NCI-H69 (cell line): ENCODE measurements at regions not wholly inside any gene's neighbourhood (a gene's known extent, or its start where the extent isn't known, plus 50 kb on each side); places are given as distances from the start of the nearest gene placed in this dataset.

Source experiments
- DNase-seq: peaks from one replicate; lab custom pipeline; 2025; lab: John Stamatoyannopoulos, UW

DNA sequence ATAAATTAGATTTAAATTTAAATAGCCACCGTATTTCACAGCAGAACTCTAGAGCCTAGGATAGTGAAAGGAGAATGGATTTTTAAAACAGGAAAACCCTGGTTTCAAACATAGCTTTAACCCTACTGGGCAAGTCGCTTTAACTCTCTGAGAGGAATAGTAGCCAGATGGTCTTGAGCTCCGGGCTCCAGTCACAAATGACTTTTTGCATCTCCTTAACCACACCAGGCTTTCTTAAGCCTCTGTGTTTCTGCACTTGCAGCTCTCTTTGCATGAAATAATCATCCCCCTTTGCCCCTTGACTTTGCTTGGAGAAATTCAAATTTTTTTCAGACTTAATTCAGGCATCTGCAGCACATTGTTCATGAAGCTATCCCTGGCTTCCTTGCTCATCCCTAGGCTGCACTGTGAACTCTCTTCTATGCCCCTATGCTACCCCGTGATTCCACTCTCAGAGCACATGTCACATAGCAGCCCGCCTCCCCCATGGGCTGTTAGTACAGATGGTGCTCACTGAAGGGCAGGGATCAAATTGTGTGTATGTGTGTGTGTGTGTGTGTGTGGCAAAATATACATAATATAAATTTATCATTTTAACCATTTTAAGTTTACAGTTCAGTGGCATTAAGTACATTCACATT, 68.8 kb upstream of the DAB1 start:
- DNase-seq = no peak

DNA sequence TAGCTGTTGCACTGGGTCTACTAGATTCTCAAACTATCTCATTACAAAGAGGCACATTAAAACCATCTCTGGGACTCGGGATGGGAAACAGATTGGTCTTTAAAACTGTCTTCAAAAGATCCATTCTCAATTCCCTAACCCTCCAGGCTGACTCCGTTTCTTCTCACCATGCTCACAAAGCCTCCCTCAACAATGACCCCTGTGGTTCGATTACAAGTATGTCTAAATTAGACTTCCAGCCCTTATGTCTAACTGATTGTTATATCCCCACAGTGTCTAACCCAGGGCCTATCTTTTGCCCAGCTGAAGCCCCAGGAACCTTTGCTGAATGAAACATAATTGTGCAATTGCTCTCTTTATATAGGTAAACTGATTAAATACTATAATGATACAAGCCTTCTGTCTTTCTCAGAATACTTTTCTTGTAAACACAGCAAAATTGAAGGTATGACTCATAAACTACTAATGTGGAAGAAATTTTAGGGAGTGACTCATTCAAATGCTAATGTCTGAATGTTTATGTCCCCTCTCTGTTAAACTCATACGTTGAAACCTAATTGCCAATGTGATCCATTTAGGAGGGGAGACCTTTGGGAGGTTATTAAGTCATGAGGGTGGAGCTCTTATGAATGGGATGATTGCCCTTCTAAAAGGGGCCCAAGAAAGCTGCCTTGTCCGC, 65.6 kb upstream of the DAB1 start:
- peak; percentile 0 for DNase-seq

DNA sequence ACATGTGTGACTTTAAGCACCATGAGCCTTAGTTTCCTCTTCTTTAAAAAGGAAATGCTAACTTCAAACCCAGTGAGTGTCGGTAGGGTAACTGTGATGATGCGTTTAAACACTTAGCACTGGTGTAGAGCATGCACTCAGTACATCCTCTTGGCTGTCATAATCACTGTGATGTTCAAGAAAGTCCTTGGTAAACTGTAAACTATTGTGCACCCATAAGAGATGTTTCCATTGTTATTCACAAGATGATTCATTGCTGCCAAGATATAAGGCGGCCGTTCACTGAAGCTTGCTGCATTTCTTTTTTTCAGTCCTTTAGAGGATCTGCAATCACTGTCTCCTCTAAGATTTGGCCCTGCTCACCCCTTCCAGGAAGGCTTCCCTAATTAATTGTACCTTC, 61.8 kb upstream of the DAB1 start:
- DNase-seq = no peak

DNA sequence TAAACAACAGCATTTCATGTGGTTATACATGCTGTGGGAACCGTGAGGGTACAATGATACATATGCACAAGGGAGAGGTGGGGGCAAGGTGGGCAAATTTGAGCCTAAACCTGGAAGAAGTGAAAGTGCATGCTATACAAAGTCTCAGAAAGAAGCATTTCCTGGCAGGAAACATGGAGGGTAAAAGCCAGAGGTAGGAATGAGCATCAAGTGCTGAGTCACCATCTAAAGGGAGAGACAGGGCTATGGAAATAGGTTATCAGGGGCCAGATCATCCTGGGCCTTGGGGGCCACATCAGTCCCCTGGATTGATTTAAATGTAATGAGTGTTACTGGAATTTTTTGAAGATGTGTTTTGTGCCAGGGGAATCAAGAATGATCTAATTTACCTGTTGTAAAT, 60.1 kb upstream of the DAB1 start:
- DNase-seq = no peak

DNA sequence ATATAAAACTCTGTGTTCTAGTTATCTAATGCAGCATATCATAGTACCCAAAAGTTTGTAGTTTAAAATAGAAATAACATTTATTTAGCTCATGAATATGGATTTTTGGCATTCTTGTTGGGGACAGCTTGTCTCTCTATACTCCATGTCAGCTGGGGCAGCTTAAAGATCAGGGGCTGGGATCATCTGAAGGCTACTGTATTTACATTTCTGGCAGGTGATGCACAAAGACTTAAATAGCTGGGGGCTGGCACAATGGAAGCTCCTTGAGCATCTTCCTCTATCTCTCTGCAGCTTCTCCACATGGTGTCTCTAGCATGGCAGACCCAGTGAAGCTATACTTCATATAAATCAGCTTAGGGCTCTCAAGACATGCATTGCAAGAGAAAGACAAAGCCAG, 55.6 kb upstream of the DAB1 start:
- no peak for DNase-seq

DNA sequence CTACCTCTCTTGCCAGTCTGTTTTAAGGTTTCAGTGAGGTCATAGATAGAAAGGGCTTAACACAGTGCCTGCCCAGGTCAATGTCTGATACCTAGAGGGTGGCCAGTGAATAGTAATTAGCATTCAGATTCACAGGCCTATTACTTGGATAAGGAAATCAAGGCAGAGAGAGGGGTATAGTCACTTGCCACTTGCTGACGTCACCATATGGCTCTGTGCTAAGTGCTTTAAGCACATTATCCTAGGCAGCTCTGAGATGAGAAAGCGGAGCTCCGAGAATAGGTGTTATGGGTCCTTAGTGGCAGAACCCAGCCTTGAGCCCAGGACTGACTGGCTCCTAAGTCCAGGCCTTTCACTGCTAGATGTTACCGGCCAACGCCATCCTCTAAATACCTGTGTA, 51.5 kb upstream of the DAB1 start:
- DNase-seq = no peak

DNA sequence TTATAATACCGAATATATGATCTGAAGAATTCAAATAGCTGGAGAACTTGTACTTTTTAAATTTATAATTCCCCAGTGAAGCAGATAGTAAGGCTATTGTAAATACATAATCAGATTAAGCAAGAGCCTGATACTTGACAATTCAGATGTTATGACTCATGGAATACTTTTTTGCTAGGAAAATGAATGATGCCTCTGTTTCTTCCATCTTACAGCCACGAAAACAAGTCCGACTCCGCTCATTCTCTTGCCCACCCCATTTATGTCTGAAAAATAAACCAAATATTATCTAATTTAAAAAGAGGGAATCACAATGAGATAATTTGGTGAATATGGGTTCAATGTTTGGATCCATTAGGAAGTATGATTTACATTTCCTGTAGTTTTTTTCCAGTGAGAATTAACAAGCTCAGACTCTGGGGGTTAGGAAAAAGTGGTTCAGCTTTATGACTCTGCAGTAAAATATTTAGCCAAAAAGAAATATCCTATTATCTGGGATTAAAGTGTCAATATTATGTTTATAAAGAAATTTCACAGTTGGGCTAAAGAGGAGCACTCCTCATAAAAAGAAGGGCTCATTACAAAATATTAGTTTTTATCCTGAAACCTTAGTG, 50.4 kb upstream of the DAB1 start:
- no peak for DNase-seq
